HepG2 (cell line): ENCODE measurements at regions not wholly inside any gene's neighbourhood (a gene's known extent, or its start where the extent isn't known, plus 50 kb on each side); places are given as distances from the start of the nearest gene placed in this dataset.

ENCODE experiments used
- ATAC-seq: fragments of 200-7000 bp; cut with Tn5 transposase; 3 replicates; pipeline ENCODE4 v1.9.1; 2020; ENCODE audit warnings: mild to moderate bottlenecking, moderate library complexity
- BruUV-seq: library from RNA; stranded (reverse); fragments of 400-500 nt; replicated peaks from 2 replicates; lab custom pipeline; 2021; lab: Mats Ljungman, UMichigan
- CTCF ChIA-PET: fragments of 300-600 bp; formaldehyde crosslinking; extraction: SDS; loops from one replicate; lab custom pipeline; 2021; ENCODE audit warnings: low total read pairs, inconsistent platforms, low intra/inter-chr PET ratio; lab: Yijun Ruan, JAX
- POLR2A ChIA-PET: fragments of 350-600 bp; sonication (Branson Sonifier 250); formaldehyde crosslinking; loops from one replicate; lab custom pipeline; 2020; ENCODE audit warnings: antibody characterized with exemption, inconsistent platforms; lab: Yijun Ruan, JAX
- DNase-seq: peaks from one replicate; pipeline ENCODE4 v3.0.0-alpha.2; 2015; ENCODE audit warnings: low spot score
- FAIRE-seq: peaks from 3 replicates; lab custom pipeline; 2011; peaks lifted over from hg19 to GRCh38; lab: Jason Lieb, UNC
- H2AFZ ChIP-seq: one replicate; pipeline ENCODE4 v1.6.1; 2011; ENCODE audit warnings: low read length, inconsistent platforms
- H3K27ac ChIP-seq: fragments of 300-600 bp; 3 replicates; pipeline ENCODE4 v1.8.0; 2011; ENCODE audit warnings: mixed run types, mild to moderate bottlenecking, mixed read lengths, low read length, inconsistent platforms; ENCODE audit not compliant: insufficient read depth; ENCODE audit errors: extremely low read length
- H3K27me3 ChIP-seq, 2 experiments: fragments of 200-600 bp in 1 of 2; 2 replicates in 1 of 2; 3 replicates in 1 of 2; pipeline versions ENCODE4 v1.6.0 to v1.8.0; 2011; ENCODE audit warnings: low read length in 2 of 2, mild to moderate bottlenecking in 2 of 2, moderate library complexity in 2 of 2, inconsistent platforms in 1 of 2; ENCODE audit not compliant: insufficient read depth in 2 of 2, control insufficient read depth in 1 of 2
- H3K36me3 ChIP-seq, 2 experiments: fragments of 200-600 bp in 1 of 2; replicated peaks in 1 of 2; 2 replicates in 1 of 2; 3 replicates in 1 of 2; pipeline versions ENCODE4 v1.5.1 to v1.8.0; 2011; ENCODE audit warnings: low read length in 2 of 2, inconsistent platforms in 1 of 2; ENCODE audit not compliant: insufficient read depth in 2 of 2, control insufficient read depth in 1 of 2
- H3K4me1 ChIP-seq: 2 replicates; pipeline ENCODE4 v1.5.1; 2012; ENCODE audit warnings: low read length, inconsistent platforms; ENCODE audit not compliant: insufficient read depth
- H3K4me2 ChIP-seq: 2 replicates; pipeline ENCODE4 v1.6.0; 2011; ENCODE audit warnings: low read depth, low read length, inconsistent platforms
- H3K4me3 ChIP-seq, 3 experiments: fragments of 200-600 bp in 1 of 3; sonication (generic), shearing (Covaris generic) in 1 of 3; replicated peaks in 1 of 3; 2 replicates each; pipeline ENCODE4 v1.5.1; 2011 to 2016; ENCODE audit warnings: low read length in 3 of 3, inconsistent platforms in 2 of 3, low read depth in 2 of 3, mild to moderate bottlenecking in 2 of 3, control low read depth in 1 of 3, mixed read lengths in 1 of 3; ENCODE audit not compliant: insufficient read depth in 1 of 3
- H3K79me2 ChIP-seq: one replicate; pipeline ENCODE4 v1.6.1; 2011; ENCODE audit warnings: low read length, inconsistent platforms; ENCODE audit not compliant: insufficient read depth
- H3K9ac ChIP-seq: 2 replicates; pipeline ENCODE4 v1.6.0; 2011; ENCODE audit warnings: mild to moderate bottlenecking, low read depth, low read length, inconsistent platforms; ENCODE audit not compliant: insufficient read depth
- H3K9me3 ChIP-seq: 2 replicates; pipeline ENCODE4 v1.5.1; 2012; ENCODE audit warnings: mild to moderate bottlenecking, low read length
- H4K20me1 ChIP-seq: 2 replicates; pipeline ENCODE4 v1.6.0; 2011; ENCODE audit warnings: inconsistent platforms, mild to moderate bottlenecking, low read length, moderate library complexity; ENCODE audit not compliant: insufficient read depth
- MATR3 ChIP-seq: sonication (generic); formaldehyde crosslinking; IDR thresholded peaks from 2 replicates; pipeline ENCODE4 v1.4.0; 2020; ENCODE audit warnings: missing genetic modification reagents
- MXD1 ChIP-seq: sonication (generic); formaldehyde crosslinking; IDR thresholded peaks from 2 replicates; pipeline ENCODE4 v1.4.0; 2020; ENCODE audit warnings: mild to moderate bottlenecking, missing genetic modification reagents
- NFIB ChIP-seq: sonication (generic); formaldehyde crosslinking; IDR thresholded peaks from 2 replicates; pipeline ENCODE4 v1.9.0; 2021; ENCODE audit warnings: missing genetic modification reagents, mild to moderate bottlenecking, borderline replicate concordance
- RXRB ChIP-seq: IDR thresholded peaks from 2 replicates; pipeline ENCODE4 v1.6.1; 2016; ENCODE audit warnings: borderline replicate concordance, missing genetic modification reagents, missing compliant biosample characterization
- SMAD3 ChIP-seq: sonication (generic); formaldehyde crosslinking; IDR thresholded peaks from 2 replicates; pipeline ENCODE4 v1.4.0; 2020; ENCODE audit warnings: missing genetic modification reagents
- ZNF12 ChIP-seq: sonication (generic); formaldehyde crosslinking; IDR thresholded peaks from 2 replicates; pipeline ENCODE4 v1.5.0; 2020; ENCODE audit warnings: missing genetic modification reagents
- ZNF468 ChIP-seq: sonication (generic); formaldehyde crosslinking; IDR thresholded peaks from 2 replicates; pipeline ENCODE4 v1.8.0; 2022; ENCODE audit warnings: mild to moderate bottlenecking, moderate library complexity, missing genetic modification reagents
- ZNF543 ChIP-seq: sonication (generic); formaldehyde crosslinking; IDR thresholded peaks from 2 replicates; pipeline ENCODE4 v1.4.0; 2020; ENCODE audit warnings: mild to moderate bottlenecking, missing genetic modification reagents
- ZNF563 ChIP-seq: sonication (generic); formaldehyde crosslinking; IDR thresholded peaks from 2 replicates; pipeline ENCODE4 v1.8.0; 2022; ENCODE audit warnings: mild to moderate bottlenecking, moderate library complexity, missing genetic modification reagents
- ZNF841 ChIP-seq: sonication (generic); formaldehyde crosslinking; IDR thresholded peaks from 2 replicates; pipeline ENCODE4 v1.8.1; 2023; ENCODE audit warnings: missing genetic modification reagents, borderline replicate concordance
- ZSCAN21 ChIP-seq: sonication (generic); formaldehyde crosslinking; IDR thresholded peaks from 2 replicates; pipeline ENCODE4 v1.8.0; 2022; ENCODE audit warnings: mild to moderate bottlenecking, missing genetic modification reagents, moderate library complexity, borderline replicate concordance
- WGBS: methylation state at CpG from one replicate; pipeline ENCODE4 v1.1.6; 2017; ENCODE audit warnings: low lambda C conversion rate; 5-methylcytosine and 5-hydroxymethylcytosine counted together
- in situ Hi-C: cut with HindIII; loops from 2 replicates; pipeline ENCODE4 v1.10.0; 2017; ENCODE audit warnings: low pct_unique_long_range_greater_than_20kb; ENCODE audit not compliant: extremely low pct_ligation_motif_present
- intact Hi-C: fragments of 100-400 bp; cut with micrococcal nuclease; formaldehyde crosslinking; loops from one replicate; pipeline ENCODE4 v1.10.0; 2022; ENCODE audit not compliant: unreplicated experiment
- TF ChIP-seq, protein P1 (sequence below): sonication (generic); formaldehyde crosslinking; IDR thresholded peaks from 2 replicates; pipeline ENCODE4 v1.4.0; 2020; ENCODE audit warnings: mild to moderate bottlenecking, missing genetic modification reagents

DNA sequence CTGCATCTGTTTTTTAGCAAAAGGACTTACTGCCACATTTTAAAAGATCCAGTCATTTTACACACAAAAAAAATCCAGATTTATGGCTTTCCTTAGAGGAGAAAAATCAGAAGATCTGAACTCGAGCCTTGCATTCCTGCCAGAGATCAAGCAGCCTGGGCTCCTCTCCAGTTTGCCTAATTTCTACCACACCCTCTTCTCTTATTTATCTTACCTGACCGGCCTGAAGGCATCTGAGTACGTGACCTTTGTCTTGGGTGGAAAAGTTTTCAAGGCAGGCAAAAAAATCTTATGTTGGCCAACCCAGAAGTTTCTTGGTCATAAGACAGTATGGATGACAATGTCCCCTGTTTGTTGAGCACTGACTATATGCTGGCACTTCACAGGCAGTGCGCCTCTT is 60.3 kb downstream of the CHRD start:
- Histone ChIP-seq H3K9me3 (no peaks in the 10 kb centered on the region), H3K36me3 (no peaks in the 10 kb centered on the region), H3K27me3 (no peaks in the 10 kb centered on the region), H4K20me1 (no peaks in the 10 kb centered on the region), H3K27ac (no peak overlapping the region), H3K9ac (no peak overlapping the region), H3K79me2 (no peaks in the 10 kb centered on the region), H2AFZ (no peak overlapping the region), H3K4me3 (no peak overlapping the region), H3K4me2 (no peak overlapping the region), H3K4me1 (peaks cover 6% of the 10 kb centered on the region; the same call in 1 of the 2 replicates)
- no peak for ATAC-seq
- WGBS = 23% methylated on average over 4 of the region's 4 CpGs
- intact Hi-C loops (no loop called here), in situ Hi-C loops (no loop called here)
- ChIA-PET CTCF (no interaction called here), POLR2A (no interaction called here)
- BruUV-seq = no TSS peak
- TF ChIP-seq ZNF12 (CRISPR knock-in tag) (no peak), ZNF563 (CRISPR knock-in tag) (no peak), ZNF468 (no peak), NFIB (CRISPR knock-in tag) (no peak), SMAD3 (CRISPR knock-in tag) (no peak), ZNF841 (CRISPR knock-in tag) (no peak), MATR3 (no peak), RXRB (no peak), MXD1 (CRISPR knock-in tag) (no peak), ZNF543 (CRISPR knock-in tag) (no peak), ZSCAN21 (CRISPR knock-in tag) (no peak)
- TF ChIP-seq, protein P1, sequence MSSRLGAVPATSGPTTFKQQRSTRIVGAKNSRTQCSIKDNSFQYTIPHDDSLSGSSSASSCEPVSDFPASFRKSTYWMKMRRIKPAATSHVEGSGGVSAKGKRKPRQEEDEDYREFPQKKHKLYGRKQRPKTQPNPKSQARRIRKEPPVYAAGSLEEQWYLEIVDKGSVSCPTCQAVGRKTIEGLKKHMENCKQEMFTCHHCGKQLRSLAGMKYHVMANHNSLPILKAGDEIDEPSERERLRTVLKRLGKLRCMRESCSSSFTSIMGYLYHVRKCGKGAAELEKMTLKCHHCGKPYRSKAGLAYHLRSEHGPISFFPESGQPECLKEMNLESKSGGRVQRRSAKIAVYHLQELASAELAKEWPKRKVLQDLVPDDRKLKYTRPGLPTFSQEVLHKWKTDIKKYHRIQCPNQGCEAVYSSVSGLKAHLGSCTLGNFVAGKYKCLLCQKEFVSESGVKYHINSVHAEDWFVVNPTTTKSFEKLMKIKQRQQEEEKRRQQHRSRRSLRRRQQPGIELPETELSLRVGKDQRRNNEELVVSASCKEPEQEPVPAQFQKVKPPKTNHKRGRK (CRISPR knock-in tag) = no peak
- DNase-seq = no peak
- no peak for FAIRE-seq
